HFF-Myc (cell line): ENCODE measurements at regions not wholly inside any gene's neighbourhood (a gene's known extent, or its start where the extent isn't known, plus 50 kb on each side); places are given as distances from the start of the nearest gene placed in this dataset.

ENCODE experiments used
- DNase-seq: peaks from one replicate; pipeline ENCODE4 v3.0.0-alpha.2; 2011; ENCODE audit warnings: low read depth; ENCODE audit errors: extremely low read depth
- H3K4me3 ChIP-seq: replicated peaks from 2 replicates; pipeline ENCODE4 v1.5.1; 2011; ENCODE audit warnings: low read depth, mild to moderate bottlenecking, control low read depth, low read length
- CTCF ChIP-seq: IDR thresholded peaks from 2 replicates; pipeline ENCODE4 v1.5.1; 2012; ENCODE audit warnings: mild to moderate bottlenecking, low read depth, low read length, control low read depth; ENCODE audit errors: missing control alignments

- TF ChIP-seq CTCF, result no peak
- H3K4me3 ChIP-seq, result no peak overlapping the region
- DNase-seq, result no peak
These were observed 101.8 kb upstream of the CCL1 start for GRCh38 chr17:34464812-34465211.

GRCh38 chr17:34458266-34458665 lies 95.2 kb upstream of the CCL1 start:
- no peak for DNase-seq
- H3K4me3 ChIP-seq, result no peak overlapping the region
- TF ChIP-seq CTCF, result no peak

GRCh38 chr17:34456121-34456520 lies 93.1 kb upstream of the CCL1 start:
- no peak for DNase-seq
- no peak overlapping the region for H3K4me3 ChIP-seq
- TF ChIP-seq CTCF, result no peak

- no peak for TF ChIP-seq CTCF
- DNase-seq, result no peak
- H3K4me3 ChIP-seq, result no peak overlapping the region
These were observed 89.7 kb upstream of the CCL1 start for GRCh38 chr17:34452769-34453168.

GRCh38 chr17:34451313-34451712 lies 88.3 kb upstream of the CCL1 start:
- H3K4me3 ChIP-seq, result no peak overlapping the region
- DNase-seq, result no peak
- no peak for TF ChIP-seq CTCF

- no peak for DNase-seq
- H3K4me3 ChIP-seq, result no peak overlapping the region
- TF ChIP-seq CTCF, result no peak
These were observed 84.4 kb upstream of the CCL1 start for GRCh38 chr17:34447406-34447805.

GRCh38 chr17:34445101-34445500 lies 82.1 kb upstream of the CCL1 start:
- no peak overlapping the region for H3K4me3 ChIP-seq
- no peak for DNase-seq
- TF ChIP-seq CTCF, result no peak
